OCI-LY3 (cell line): ENCODE measurements at regions not wholly inside any gene's neighbourhood (a gene's known extent, or its start where the extent isn't known, plus 50 kb on each side); places are given as distances from the start of the nearest gene placed in this dataset.

Experiments used
- H2AFZ ChIP-seq: fragments of 200-600, 300-600 bp; shearing (Covaris generic); 2 replicates; pipeline ENCODE4 v1.6.0; 2014; ENCODE audit warnings: antibody characterized with exemption, low read depth, low read length
- H3K27ac ChIP-seq: fragments of 200-600, 300-600 bp; sonication (generic); 2 replicates; pipeline ENCODE4 v1.5.1; 2014; ENCODE audit warnings: mild to moderate bottlenecking, low read length, moderate library complexity, mixed read lengths
- H3K27me3 ChIP-seq: fragments of 200-600, 300-600 bp; sonication (generic); 2 replicates; pipeline ENCODE4 v1.6.1; 2014; ENCODE audit warnings: low read depth, low read length, mixed read lengths
- H3K36me3 ChIP-seq: fragments of 200-600, 300-600 bp; sonication (generic); replicated peaks from 2 replicates; pipeline ENCODE3; 2014; ENCODE audit warnings: low read depth, low read length, mixed read lengths
- H3K4me1 ChIP-seq: fragments of 300-600, 200-600 bp; sonication (generic); 2 replicates; pipeline ENCODE4 v1.6.1; 2014; ENCODE audit warnings: low read length, mixed read lengths
- H3K4me2 ChIP-seq: fragments of 200-600, 300-600 bp; sonication (generic); 2 replicates; pipeline ENCODE4 v1.6.1; 2014; ENCODE audit warnings: low read length, mixed read lengths
- H3K4me3 ChIP-seq: fragments of 300-600, 200-600 bp; sonication (generic); 2 replicates; pipeline ENCODE4 v1.5.1; 2014; ENCODE audit warnings: antibody characterized with exemption, mild to moderate bottlenecking, low read length, moderate library complexity
- H3K79me2 ChIP-seq: fragments of 300-600, 200-600 bp; shearing (Covaris generic); 2 replicates; pipeline ENCODE4 v1.6.1; 2014; ENCODE audit warnings: mild to moderate bottlenecking, low read length, mixed read lengths
- H3K9ac ChIP-seq: fragments of 300-600, 200-600 bp; shearing (Covaris generic); 2 replicates; pipeline ENCODE4 v1.6.0; 2014; ENCODE audit warnings: mild to moderate bottlenecking, low read length, moderate library complexity
- H3K9me3 ChIP-seq: fragments of 200-600, 300-600 bp; shearing (Covaris generic); 2 replicates; pipeline ENCODE4 v1.6.1; 2014; ENCODE audit warnings: low read length, mixed read lengths; ENCODE audit not compliant: insufficient read depth
- H4K20me1 ChIP-seq: fragments of 200-600, 300-600 bp; sonication (generic); 2 replicates; pipeline ENCODE4 v1.6.1; 2016; ENCODE audit warnings: low read length, mixed read lengths; ENCODE audit not compliant: insufficient read depth
- CTCF ChIP-seq: fragments of 200-600, 300-600 bp; sonication (generic); IDR thresholded peaks from 2 replicates; pipeline ENCODE4 v1.5.1; 2014; ENCODE audit warnings: antibody characterized with exemption, low read length, low read depth
- EZH2phosphoT487 ChIP-seq: fragments of 200-600 bp; shearing (Covaris generic); IDR thresholded peaks from 2 replicates; pipeline ENCODE4 v1.6.1; 2018; ENCODE audit warnings: antibody characterized with exemption, mixed run types, low read depth

GRCh38 chr6:40914005-40914404 is 125.0 kb downstream of the UNC5CL start:
- Histone ChIP-seq H3K79me2 (no peaks in the 10 kb centered on the region), H3K4me2 (no peak overlapping the region), H2AFZ (no peak overlapping the region), H3K9me3 (no peaks in the 10 kb centered on the region), H3K9ac (no peak overlapping the region), H3K36me3 (no peaks in the 10 kb centered on the region), H3K4me3 (no peak overlapping the region), H4K20me1 (no peaks in the 10 kb centered on the region), H3K27me3 (peaks cover 33% of the 10 kb centered on the region), H3K27ac (no peak overlapping the region), H3K4me1 (peaks cover 9% of the 10 kb centered on the region)
- TF ChIP-seq CTCF (no peak), EZH2phosphoT487 (no peak)

DNA sequence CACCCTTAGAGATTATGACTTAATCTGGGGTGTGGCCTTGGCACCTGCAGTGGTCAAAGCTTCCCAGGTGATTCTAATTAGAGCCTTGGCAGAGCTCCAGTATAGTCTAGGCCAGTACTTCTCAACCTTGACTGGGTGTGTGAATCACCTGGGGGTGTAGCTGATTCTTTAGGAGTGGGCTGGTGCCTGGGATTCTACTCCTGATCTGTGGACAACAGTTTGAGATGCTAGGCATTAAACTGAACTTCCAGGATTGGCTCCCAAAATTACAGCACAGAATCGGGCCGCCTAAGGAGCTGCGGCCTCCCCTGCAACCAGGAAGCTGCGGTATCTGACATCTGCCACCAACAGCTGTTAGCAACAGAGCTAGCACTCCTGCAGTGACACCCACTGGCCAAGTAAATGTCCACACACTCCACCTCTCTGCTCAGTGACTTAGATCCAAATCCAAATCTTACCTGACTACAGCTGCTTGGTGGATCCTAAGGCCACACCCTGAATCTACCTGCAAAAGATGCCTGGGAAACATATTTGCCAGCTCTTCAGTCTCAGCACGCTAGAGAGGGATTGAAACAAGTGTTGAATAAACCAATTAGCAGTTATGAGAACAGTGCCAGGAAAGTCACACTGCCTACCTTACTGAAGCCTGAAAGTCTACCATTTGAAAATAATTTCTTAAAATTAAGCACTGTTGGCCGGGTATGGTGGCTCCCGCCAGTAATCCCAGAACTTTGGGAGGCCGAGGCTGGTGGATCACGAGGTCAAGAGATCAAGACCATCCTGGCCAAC is 126.7 kb downstream of the UNC5CL start:
- H4K20me1 ChIP-seq: no peaks in the 10 kb centered on the region
- H3K27ac ChIP-seq: no peak overlapping the region
- H3K4me3 ChIP-seq: no peak overlapping the region
- peaks cover 35% of the 10 kb centered on the region for H3K27me3 ChIP-seq
- H2AFZ ChIP-seq: 0 out of 2 replicates have a peak overlapping the region, but pooled peaks have one; percentile 53
- peaks cover 4% of the 10 kb centered on the region for H3K4me1 ChIP-seq
- H3K4me2 ChIP-seq: peak overlapping the region; percentile 42; the same call in 1 of the 2 replicates
- H3K9me3 ChIP-seq: no peaks in the 10 kb centered on the region
- no peak overlapping the region for H3K9ac ChIP-seq
- no peaks in the 10 kb centered on the region for H3K36me3 ChIP-seq
- H3K79me2 ChIP-seq: no peaks in the 10 kb centered on the region
- TF ChIP-seq EZH2phosphoT487 (no peak), CTCF (peak; percentile 77)

- H3K4me3 ChIP-seq: no peak overlapping the region
- no peaks in the 10 kb centered on the region for H3K36me3 ChIP-seq
- H2AFZ ChIP-seq: no peak overlapping the region
- no peak overlapping the region for H3K4me2 ChIP-seq
- peaks cover 3% of the 10 kb centered on the region for H3K4me1 ChIP-seq
- peaks cover 35% of the 10 kb centered on the region for H3K27me3 ChIP-seq
- H3K79me2 ChIP-seq: no peaks in the 10 kb centered on the region
- H3K9ac ChIP-seq: no peak overlapping the region
- no peak overlapping the region for H3K27ac ChIP-seq
- H3K9me3 ChIP-seq: no peaks in the 10 kb centered on the region
- no peaks in the 10 kb centered on the region for H4K20me1 ChIP-seq
- no peak for TF ChIP-seq CTCF
Observed at GRCh38 chr6:40910260-40910893, 128.6 kb downstream of the UNC5CL start.

DNA sequence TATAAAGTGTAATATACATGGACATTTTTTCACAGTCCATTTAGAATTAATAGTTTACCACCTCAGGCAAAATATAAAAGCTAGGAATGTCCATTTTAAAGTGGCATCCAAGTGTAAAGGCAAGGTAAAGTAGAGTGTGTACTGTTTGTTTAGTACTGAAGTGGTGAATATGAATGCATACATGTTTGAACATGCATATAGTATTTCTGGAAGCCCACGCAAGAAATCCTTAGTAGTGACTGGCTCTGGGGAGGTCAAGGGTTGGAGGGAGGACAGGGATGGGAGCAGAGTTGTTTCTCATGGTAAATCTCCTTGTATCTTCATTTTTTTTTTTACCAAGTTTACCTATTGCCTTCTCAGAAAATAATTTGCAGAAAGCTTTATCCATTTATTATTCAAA is 129.2 kb downstream of the UNC5CL start:
- no peak overlapping the region for H3K9ac ChIP-seq
- TF ChIP-seq EZH2phosphoT487 (no peak), CTCF (no peak)
- H3K27ac ChIP-seq: no peak overlapping the region
- H3K36me3 ChIP-seq: no peaks in the 10 kb centered on the region
- H3K4me2 ChIP-seq: no peak overlapping the region
- no peaks in the 10 kb centered on the region for H4K20me1 ChIP-seq
- H2AFZ ChIP-seq: no peak overlapping the region
- peaks cover 3% of the 10 kb centered on the region for H3K4me1 ChIP-seq
- no peak overlapping the region for H3K4me3 ChIP-seq
- H3K79me2 ChIP-seq: no peaks in the 10 kb centered on the region
- peaks cover 29% of the 10 kb centered on the region for H3K27me3 ChIP-seq
- H3K9me3 ChIP-seq: no peaks in the 10 kb centered on the region
